ENCODE measurements at regions not wholly inside any gene's neighbourhood (a gene's known extent, or its start where the extent isn't known, plus 50 kb on each side); places are given as distances from the start of the nearest gene placed in this dataset.
A peak's percentile ranks its signal among the peaks of the same experiment; 100 is the strongest.

GRCh38 chr7:16189026-16189715, 232.2 kb downstream of the CRPPA start:
- H3K4me1 Mint-ChIP-seq (ENCODE audit: low read depth, unreplicated experiment), result no peaks in the 10 kb centered on the region
- no peak for TF ChIP-seq EZH2 (IDR thresholded peaks at IDR 0.05; ENCODE audit: insufficient read depth, low read length)
- TF ChIP-seq CTCF (IDR thresholded peaks at IDR 0.05; ENCODE audit: insufficient read depth, low read depth, low read length), result no peak
- Histone ChIP-seq H3K4me2 (ENCODE audit: low read length) (no peak overlapping the region), H3K79me2 (ENCODE audit: insufficient read depth, low read length) (no peaks in the 10 kb centered on the region), H3K27me3 (ENCODE audit: insufficient read depth, low read length) (no peaks in the 10 kb centered on the region), H3K4me3 (ENCODE audit: insufficient read depth, low read depth, low read length) (no peak overlapping the region), H3K9me3 (ENCODE audit: insufficient read depth, low read depth, low read length) (no peaks in the 10 kb centered on the region), H3K9ac (ENCODE audit: low read length) (no peak overlapping the region), H2AFZ (ENCODE audit: low read depth, low read length) (no peak overlapping the region), H3K36me3 (ENCODE audit: insufficient read depth, low read length) (no peaks in the 10 kb centered on the region), H4K20me1 (ENCODE audit: insufficient read depth, low read length) (no peaks in the 10 kb centered on the region), H3K4me1 (ENCODE audit: insufficient read depth, low read length) (no peaks in the 10 kb centered on the region), H3K27ac (ENCODE audit: low read depth, low read length) (no peak overlapping the region)
- H3K36me3 Mint-ChIP-seq (ENCODE audit: low read depth, unreplicated experiment), result no peaks in the 10 kb centered on the region
- no peaks in the 10 kb centered on the region for H3K27me3 Mint-ChIP-seq (ENCODE audit: low read depth, unreplicated experiment)
- H3K9me3 Mint-ChIP-seq (ENCODE audit: unreplicated experiment), result no peaks in the 10 kb centered on the region
- H3K27ac Mint-ChIP-seq (ENCODE audit: unreplicated experiment), result no peak overlapping the region
- DNase-seq (ENCODE audit: low read depth) (peak; percentile 51), FAIRE-seq (no peak)
- H3K4me3 Mint-ChIP-seq (ENCODE audit: unreplicated experiment), result no peak overlapping the region

GRCh38 chr7:16187131-16187530, 234.2 kb downstream of the CRPPA start:
- Mint-ChIP-seq H3K9me3 (ENCODE audit: unreplicated experiment) (peaks cover 2% of the 10 kb centered on the region), H3K4me3 (ENCODE audit: unreplicated experiment) (no peak overlapping the region), H3K27ac (ENCODE audit: unreplicated experiment) (no peak overlapping the region), H3K27me3 (ENCODE audit: low read depth, unreplicated experiment) (no peaks in the 10 kb centered on the region), H3K4me1 (ENCODE audit: low read depth, unreplicated experiment) (no peaks in the 10 kb centered on the region), H3K36me3 (ENCODE audit: low read depth, unreplicated experiment) (no peaks in the 10 kb centered on the region)
- Histone ChIP-seq H3K27me3 (ENCODE audit: insufficient read depth, low read length) (no peaks in the 10 kb centered on the region), H3K4me1 (ENCODE audit: insufficient read depth, low read length) (no peaks in the 10 kb centered on the region), H3K9me3 (ENCODE audit: insufficient read depth, low read depth, low read length) (no peaks in the 10 kb centered on the region), H2AFZ (ENCODE audit: low read depth, low read length) (no peak overlapping the region), H3K79me2 (ENCODE audit: insufficient read depth, low read length) (no peaks in the 10 kb centered on the region), H3K4me3 (ENCODE audit: insufficient read depth, low read depth, low read length) (no peak overlapping the region), H3K36me3 (ENCODE audit: insufficient read depth, low read length) (no peaks in the 10 kb centered on the region), H3K27ac (ENCODE audit: low read depth, low read length) (no peak overlapping the region), H3K4me2 (ENCODE audit: low read length) (no peak overlapping the region), H3K9ac (ENCODE audit: low read length) (no peak overlapping the region), H4K20me1 (ENCODE audit: insufficient read depth, low read length) (no peaks in the 10 kb centered on the region)
- DNase-seq (ENCODE audit: low read depth) (no peak), FAIRE-seq (no peak)
- no peak for TF ChIP-seq CTCF (IDR thresholded peaks at IDR 0.05; ENCODE audit: insufficient read depth, low read depth, low read length)
- TF ChIP-seq EZH2 (IDR thresholded peaks at IDR 0.05; ENCODE audit: insufficient read depth, low read length), result no peak

GRCh38 chr7:16178585-16178984, 242.8 kb downstream of the CRPPA start:
- no peaks in the 10 kb centered on the region for H3K4me1 ChIP-seq (ENCODE audit: insufficient read depth, low read length)
- H3K79me2 ChIP-seq (ENCODE audit: insufficient read depth, low read length), result no peaks in the 10 kb centered on the region
- no peaks in the 10 kb centered on the region for H4K20me1 ChIP-seq (ENCODE audit: insufficient read depth, low read length)
- Mint-ChIP-seq H3K27ac (ENCODE audit: unreplicated experiment) (no peak overlapping the region), H3K9me3 (ENCODE audit: unreplicated experiment) (peaks cover 2% of the 10 kb centered on the region), H3K27me3 (ENCODE audit: low read depth, unreplicated experiment) (no peaks in the 10 kb centered on the region), H3K4me1 (ENCODE audit: low read depth, unreplicated experiment) (no peaks in the 10 kb centered on the region), H3K4me3 (ENCODE audit: unreplicated experiment) (no peak overlapping the region), H3K36me3 (ENCODE audit: low read depth, unreplicated experiment) (no peaks in the 10 kb centered on the region)
- H3K4me3 ChIP-seq (ENCODE audit: insufficient read depth, low read depth, low read length), result no peak overlapping the region
- H3K9ac ChIP-seq (ENCODE audit: low read length), result no peak overlapping the region
- no peak overlapping the region for H2AFZ ChIP-seq (ENCODE audit: low read depth, low read length)
- H3K36me3 ChIP-seq (ENCODE audit: insufficient read depth, low read length), result no peaks in the 10 kb centered on the region
- H3K4me2 ChIP-seq (ENCODE audit: low read length), result no peak overlapping the region
- no peak overlapping the region for H3K27ac ChIP-seq (ENCODE audit: low read depth, low read length)
- H3K9me3 ChIP-seq (ENCODE audit: insufficient read depth, low read depth, low read length), result no peaks in the 10 kb centered on the region
- H3K27me3 ChIP-seq (ENCODE audit: insufficient read depth, low read length), result no peaks in the 10 kb centered on the region
- no peak for DNase-seq (ENCODE audit: low read depth)
- TF ChIP-seq EZH2 (IDR thresholded peaks at IDR 0.05; ENCODE audit: insufficient read depth, low read length) (no peak), CTCF (IDR thresholded peaks at IDR 0.05; ENCODE audit: insufficient read depth, low read depth, low read length) (no peak)
- FAIRE-seq, result no peak

All from astrocyte (in vitro differentiated cells and primary cell).